Astrocyte (in vitro differentiated cells and primary cell): ENCODE measurements at regions not wholly inside any gene's neighbourhood (a gene's known extent, or its start where the extent isn't known, plus 50 kb on each side); places are given as distances from the start of the nearest gene placed in this dataset.

ENCODE experiments used
- DNase-seq: peaks from one replicate; pipeline ENCODE4 v3.0.0-alpha.2; 2010; ENCODE audit warnings: low read depth
- FAIRE-seq: peaks from 2 replicates; lab custom pipeline; 2011; peaks lifted over from hg19 to GRCh38; lab: Jason Lieb, UNC
- H2AFZ ChIP-seq: 2 replicates; pipeline ENCODE4 v1.6.0; 2012; ENCODE audit warnings: low read depth, low read length, inconsistent platforms
- H3K27ac ChIP-seq: 2 replicates; pipeline ENCODE4 v1.5.1; 2011; ENCODE audit warnings: low read depth, low read length, inconsistent platforms
- H3K27me3 ChIP-seq: 2 replicates; pipeline ENCODE4 v1.6.0; 2011; ENCODE audit warnings: low read length, inconsistent platforms; ENCODE audit not compliant: insufficient read depth
- H3K36me3 ChIP-seq: 2 replicates; pipeline ENCODE4 v1.5.1; 2011; ENCODE audit warnings: low read length, inconsistent platforms; ENCODE audit not compliant: insufficient read depth
- H3K4me1 ChIP-seq: 2 replicates; pipeline ENCODE4 v1.5.1; 2011; ENCODE audit warnings: low read length, inconsistent platforms; ENCODE audit not compliant: insufficient read depth
- H3K4me2 ChIP-seq: 2 replicates; pipeline ENCODE4 v1.6.0; 2012; ENCODE audit warnings: low read length, inconsistent platforms
- H3K4me3 ChIP-seq: 2 replicates; pipeline ENCODE4 v1.5.1; 2011; ENCODE audit warnings: low read depth, mild to moderate bottlenecking, low read length, inconsistent platforms; ENCODE audit not compliant: insufficient read depth
- H3K79me2 ChIP-seq: 2 replicates; pipeline ENCODE4 v1.6.0; 2012; ENCODE audit warnings: mild to moderate bottlenecking, low read length, inconsistent platforms; ENCODE audit not compliant: insufficient read depth
- H3K9ac ChIP-seq: 2 replicates; pipeline ENCODE4 v1.6.0; 2012; ENCODE audit warnings: mild to moderate bottlenecking, low read length, inconsistent platforms
- H3K9me3 ChIP-seq: 2 replicates; pipeline ENCODE4 v1.5.1; 2012; ENCODE audit warnings: low read depth, mild to moderate bottlenecking, low read length, inconsistent platforms; ENCODE audit not compliant: insufficient read depth
- H4K20me1 ChIP-seq: 2 replicates; pipeline ENCODE4 v1.6.0; 2012; ENCODE audit warnings: low read length, inconsistent platforms; ENCODE audit not compliant: insufficient read depth
- H3K27ac Mint-ChIP-seq: one replicate; pipeline ENCODE4 v1.8.0; 2021; ENCODE audit warnings: mild to moderate bottlenecking, mixed read lengths; ENCODE audit not compliant: unreplicated experiment
- H3K27me3 Mint-ChIP-seq: one replicate; pipeline ENCODE4 v1.8.0; 2021; ENCODE audit warnings: low read depth, mixed read lengths; ENCODE audit not compliant: unreplicated experiment
- H3K36me3 Mint-ChIP-seq: one replicate; pipeline ENCODE4 v1.8.0; 2021; ENCODE audit warnings: low read depth, mixed read lengths; ENCODE audit not compliant: unreplicated experiment
- H3K4me1 Mint-ChIP-seq: one replicate; pipeline ENCODE4 v1.8.0; 2021; ENCODE audit warnings: low read depth, mixed read lengths; ENCODE audit not compliant: unreplicated experiment
- H3K4me3 Mint-ChIP-seq: one replicate; pipeline ENCODE4 v1.8.0; 2021; ENCODE audit warnings: mild to moderate bottlenecking, moderate library complexity, mixed read lengths; ENCODE audit not compliant: unreplicated experiment
- H3K9me3 Mint-ChIP-seq: one replicate; pipeline ENCODE4 v1.8.0; 2021; ENCODE audit warnings: mild to moderate bottlenecking, mixed read lengths; ENCODE audit not compliant: unreplicated experiment
- EZH2 ChIP-seq: IDR thresholded peaks from 2 replicates; pipeline ENCODE4 v1.6.1; 2012; ENCODE audit warnings: mild to moderate bottlenecking, low read length, inconsistent platforms; ENCODE audit not compliant: insufficient read depth
- TF ChIP-seq, protein P1 (sequence below): IDR thresholded peaks from 2 replicates; pipeline ENCODE4 v1.5.1; 2011; ENCODE audit warnings: low read depth, mild to moderate bottlenecking, inconsistent platforms, low read length, moderate library complexity; ENCODE audit not compliant: insufficient read depth

DNA sequence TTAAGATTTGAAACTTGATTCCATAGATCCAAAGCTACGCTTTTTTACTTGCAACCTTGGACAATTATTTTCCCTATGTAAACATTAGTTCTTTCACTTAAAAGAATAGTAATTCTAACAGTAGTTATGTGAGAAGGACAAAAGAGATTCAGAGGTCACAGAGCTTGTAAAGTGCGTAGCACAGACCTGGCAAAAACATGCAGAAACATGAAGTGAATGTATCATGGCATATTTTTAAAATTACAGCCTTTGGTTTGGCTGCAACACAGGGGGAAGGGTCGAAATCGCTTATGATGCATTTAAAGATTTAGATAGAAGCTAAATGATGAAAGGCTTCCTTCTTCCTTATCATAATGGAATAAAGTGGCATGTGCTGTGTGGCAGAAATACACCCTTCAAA lies 1068.8 kb downstream of the ARAP2 start:
- FAIRE-seq (no peak), DNase-seq (no peak)
- no peaks in the 10 kb centered on the region for H3K36me3 Mint-ChIP-seq
- no peak overlapping the region for H3K4me3 Mint-ChIP-seq
- no peak for TF ChIP-seq EZH2
- TF ChIP-seq, protein P1, sequence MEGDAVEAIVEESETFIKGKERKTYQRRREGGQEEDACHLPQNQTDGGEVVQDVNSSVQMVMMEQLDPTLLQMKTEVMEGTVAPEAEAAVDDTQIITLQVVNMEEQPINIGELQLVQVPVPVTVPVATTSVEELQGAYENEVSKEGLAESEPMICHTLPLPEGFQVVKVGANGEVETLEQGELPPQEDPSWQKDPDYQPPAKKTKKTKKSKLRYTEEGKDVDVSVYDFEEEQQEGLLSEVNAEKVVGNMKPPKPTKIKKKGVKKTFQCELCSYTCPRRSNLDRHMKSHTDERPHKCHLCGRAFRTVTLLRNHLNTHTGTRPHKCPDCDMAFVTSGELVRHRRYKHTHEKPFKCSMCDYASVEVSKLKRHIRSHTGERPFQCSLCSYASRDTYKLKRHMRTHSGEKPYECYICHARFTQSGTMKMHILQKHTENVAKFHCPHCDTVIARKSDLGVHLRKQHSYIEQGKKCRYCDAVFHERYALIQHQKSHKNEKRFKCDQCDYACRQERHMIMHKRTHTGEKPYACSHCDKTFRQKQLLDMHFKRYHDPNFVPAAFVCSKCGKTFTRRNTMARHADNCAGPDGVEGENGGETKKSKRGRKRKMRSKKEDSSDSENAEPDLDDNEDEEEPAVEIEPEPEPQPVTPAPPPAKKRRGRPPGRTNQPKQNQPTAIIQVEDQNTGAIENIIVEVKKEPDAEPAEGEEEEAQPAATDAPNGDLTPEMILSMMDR, result no peak
- H3K27me3 Mint-ChIP-seq, result no peaks in the 10 kb centered on the region
- no peaks in the 10 kb centered on the region for H3K4me1 ChIP-seq
- no peak overlapping the region for H3K4me2 ChIP-seq
- H2AFZ ChIP-seq, result no peak overlapping the region
- H3K4me1 Mint-ChIP-seq, result no peaks in the 10 kb centered on the region
- H3K27ac Mint-ChIP-seq, result no peak overlapping the region
- no peaks in the 10 kb centered on the region for H3K9me3 Mint-ChIP-seq
- no peaks in the 10 kb centered on the region for H3K27me3 ChIP-seq
- H4K20me1 ChIP-seq, result no peaks in the 10 kb centered on the region
- H3K79me2 ChIP-seq, result no peaks in the 10 kb centered on the region
- no peak overlapping the region for H3K4me3 ChIP-seq
- H3K27ac ChIP-seq, result no peak overlapping the region
- H3K9ac ChIP-seq, result no peak overlapping the region
- H3K9me3 ChIP-seq, result no peaks in the 10 kb centered on the region
- no peaks in the 10 kb centered on the region for H3K36me3 ChIP-seq

DNA sequence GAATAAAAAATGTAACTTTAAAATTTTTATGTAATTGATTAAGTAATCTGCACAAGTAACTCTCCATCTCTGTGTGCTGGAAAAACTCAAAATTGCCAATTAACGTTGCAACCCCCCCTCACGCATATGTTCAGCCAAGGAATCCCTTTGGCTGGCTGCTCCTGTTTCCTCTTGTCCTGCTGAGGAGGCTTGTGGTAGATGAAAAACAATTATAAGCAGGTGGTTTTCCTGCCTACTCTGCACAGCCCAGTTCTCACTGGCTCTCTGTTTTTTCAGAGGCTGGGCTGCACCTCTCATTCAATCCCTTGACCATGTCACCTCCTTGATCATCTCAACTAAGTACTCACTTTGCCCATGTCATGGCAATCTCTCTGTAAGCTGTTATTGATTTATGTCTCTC lies 1068.4 kb downstream of the ARAP2 start:
- Histone ChIP-seq H3K27ac (no peak overlapping the region), H3K79me2 (no peaks in the 10 kb centered on the region), H3K4me2 (no peak overlapping the region), H4K20me1 (no peaks in the 10 kb centered on the region), H2AFZ (no peak overlapping the region), H3K27me3 (no peaks in the 10 kb centered on the region), H3K4me3 (no peak overlapping the region), H3K36me3 (no peaks in the 10 kb centered on the region), H3K9me3 (no peaks in the 10 kb centered on the region), H3K9ac (no peak overlapping the region), H3K4me1 (no peaks in the 10 kb centered on the region)
- Mint-ChIP-seq H3K4me1 (no peaks in the 10 kb centered on the region), H3K27me3 (no peaks in the 10 kb centered on the region), H3K27ac (no peak overlapping the region), H3K4me3 (no peak overlapping the region), H3K36me3 (no peaks in the 10 kb centered on the region), H3K9me3 (no peaks in the 10 kb centered on the region)
- no peak for DNase-seq
- no peak for FAIRE-seq
- TF ChIP-seq, protein P1, result no peak
- no peak for TF ChIP-seq EZH2

DNA sequence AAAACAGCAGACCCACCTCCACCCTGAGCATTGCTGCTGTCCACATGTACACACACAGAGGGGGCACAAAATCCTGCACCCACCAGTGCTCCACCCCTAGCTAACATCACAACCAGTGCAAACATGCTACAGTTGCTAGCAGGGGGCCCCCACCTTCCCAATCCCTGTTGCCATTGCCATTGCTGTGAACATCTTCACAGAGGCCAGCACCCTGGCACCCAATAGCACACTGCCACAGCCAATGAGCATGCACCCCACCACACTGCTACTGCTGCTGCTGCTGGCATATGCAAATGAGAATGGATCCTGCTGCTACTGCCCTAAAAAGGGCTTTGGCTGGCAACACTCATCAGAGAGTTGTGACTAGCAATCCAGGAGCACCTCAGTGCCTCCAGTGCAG lies 1061.9 kb downstream of the ARAP2 start:
- Histone ChIP-seq H3K36me3 (no peaks in the 10 kb centered on the region), H3K27me3 (no peaks in the 10 kb centered on the region), H3K9me3 (no peaks in the 10 kb centered on the region), H4K20me1 (no peaks in the 10 kb centered on the region), H3K9ac (no peak overlapping the region), H3K27ac (no peak overlapping the region), H3K4me3 (no peak overlapping the region), H2AFZ (no peak overlapping the region), H3K4me1 (no peaks in the 10 kb centered on the region), H3K79me2 (no peaks in the 10 kb centered on the region), H3K4me2 (no peak overlapping the region)
- FAIRE-seq, result no peak
- H3K4me1 Mint-ChIP-seq, result no peaks in the 10 kb centered on the region
- H3K36me3 Mint-ChIP-seq, result no peaks in the 10 kb centered on the region
- TF ChIP-seq, protein P1, result no peak
- TF ChIP-seq EZH2, result no peak
- no peaks in the 10 kb centered on the region for H3K27me3 Mint-ChIP-seq
- H3K4me3 Mint-ChIP-seq, result no peak overlapping the region
- H3K9me3 Mint-ChIP-seq, result peaks cover 2% of the 10 kb centered on the region
- no peak overlapping the region for H3K27ac Mint-ChIP-seq
- DNase-seq, result no peak
